K562 (cell line): ENCODE measurements at regions not wholly inside any gene's neighbourhood (a gene's known extent, or its start where the extent isn't known, plus 50 kb on each side); places are given as distances from the start of the nearest gene placed in this dataset.

Source experiments
- ATAC-seq: fragments of 200-7000 bp; cut with Tn5 transposase; 3 replicates; pipeline ENCODE4 v1.9.1; 2020; ENCODE audit warnings: moderate library complexity
- BruUV-seq: library from RNA; stranded (reverse); fragments of 400-500 nt; replicated peaks from 2 replicates; lab custom pipeline; 2021; lab: Mats Ljungman, UMichigan
- CTCF ChIA-PET: fragments of 300-600 bp; formaldehyde crosslinking; extraction: SDS; loops from one replicate; lab custom pipeline; 2021; ENCODE audit warnings: low intra/inter-chr PET ratio; lab: Yijun Ruan, JAX
- POLR2A ChIA-PET: fragments of 300-600, 350-650 bp; sonication (Branson Sonifier 250); formaldehyde crosslinking; extraction: SDS; loops from one replicate; lab custom pipeline; 2021; ENCODE audit warnings: antibody characterized with exemption, inconsistent platforms; lab: Yijun Ruan, JAX
- DNase-seq, 4 experiments: peaks; one replicate each; pipeline versions ENCODE4 v3.0.0 to v3.0.0-alpha.2; 2011 to 2018; ENCODE audit warnings: low spot score in 3 of 4, mixed read lengths in 3 of 4; ENCODE audit errors: extremely low read depth in 1 of 4
- FAIRE-seq: peaks from 2 replicates; lab custom pipeline; 2011; peaks lifted over from hg19 to GRCh38; lab: Jason Lieb, UNC
- H2AFZ ChIP-seq: 2 replicates; pipeline ENCODE4 v1.6.0; 2011; ENCODE audit warnings: low read depth, low read length, control low read depth, inconsistent platforms
- H3K27ac ChIP-seq: fragments of 200-600 bp; 3 replicates; pipeline ENCODE4 v1.8.0; 2011; ENCODE audit warnings: low read depth, mild to moderate bottlenecking, control low read depth, inconsistent platforms, low read length, moderate library complexity, mixed read lengths; ENCODE audit errors: extremely low read depth
- H3K27me3 ChIP-seq, 2 experiments: fragments of 300-600 bp in 1 of 2; 2 replicates in 1 of 2; 3 replicates in 1 of 2; pipeline versions ENCODE4 v1.6.0 to v1.8.0; 2011; ENCODE audit warnings: inconsistent platforms in 2 of 2, low read length in 2 of 2, mild to moderate bottlenecking in 1 of 2, mixed read lengths in 1 of 2, moderate library complexity in 1 of 2; ENCODE audit not compliant: control insufficient read depth in 2 of 2, insufficient read depth in 2 of 2
- H3K36me3 ChIP-seq: fragments of 300-600 bp; 3 replicates; pipeline ENCODE4 v1.8.0; 2011; ENCODE audit warnings: mild to moderate bottlenecking, low read length, inconsistent platforms; ENCODE audit not compliant: control insufficient read depth, insufficient read depth
- H3K4me1 ChIP-seq, 2 experiments: fragments of 200-600 bp in 1 of 2; replicated peaks in 1 of 2; 2 replicates in 1 of 2; 3 replicates in 1 of 2; pipeline versions ENCODE4 v1.5.1 to v1.8.0; 2011; ENCODE audit warnings: inconsistent platforms in 2 of 2, low read length in 2 of 2, mild to moderate bottlenecking in 1 of 2, mixed read lengths in 1 of 2, moderate library complexity in 1 of 2; ENCODE audit not compliant: control insufficient read depth in 2 of 2, insufficient read depth in 2 of 2
- H3K4me2 ChIP-seq: 2 replicates; pipeline ENCODE4 v1.6.1; 2011; ENCODE audit warnings: low read length, control low read depth, inconsistent platforms, mixed read lengths; ENCODE audit not compliant: insufficient read depth
- H3K4me3 ChIP-seq: fragments of 200-600 bp; sonication (generic), shearing (Covaris generic); 2 replicates; pipeline ENCODE4 v1.5.1; 2016; ENCODE audit warnings: control low read depth, inconsistent platforms
- H3K79me2 ChIP-seq: fragments of 200-600 bp; 3 replicates; pipeline ENCODE4 v1.8.0; 2011; ENCODE audit warnings: low read length, inconsistent platforms; ENCODE audit not compliant: control insufficient read depth, insufficient read depth
- H3K9ac ChIP-seq, 2 experiments: 2 replicates each; pipeline versions ENCODE4 v1.6.0 to v1.6.1; 2011; ENCODE audit warnings: low read depth in 2 of 2, low read length in 2 of 2, control low read depth in 1 of 2, inconsistent platforms in 1 of 2, mild to moderate bottlenecking in 1 of 2, mixed read lengths in 1 of 2; ENCODE audit not compliant: insufficient read depth in 1 of 2
- H3K9me1 ChIP-seq: one replicate; pipeline ENCODE4 v1.6.0; 2011; ENCODE audit warnings: inconsistent platforms, mild to moderate bottlenecking, low read length, moderate library complexity; ENCODE audit not compliant: control insufficient read depth, insufficient read depth
- H3K9me3 ChIP-seq: replicated peaks from 2 replicates; pipeline ENCODE4 v1.5.1; 2011; ENCODE audit warnings: low read depth, low read length, inconsistent platforms; ENCODE audit not compliant: control insufficient read depth, insufficient read depth
- H4K20me1 ChIP-seq: replicated peaks from 2 replicates; pipeline ENCODE4 v1.6.1; 2011; ENCODE audit warnings: low read length, inconsistent platforms, mixed read lengths; ENCODE audit not compliant: control insufficient read depth, insufficient read depth
- ATF1 ChIP-seq, 2 experiments: fragments of 450-650 bp in 1 of 2; IDR thresholded peaks; 2 replicates each; pipeline ENCODE4 v1.6.1; 2016; ENCODE audit warnings: missing compliant biosample characterization in 1 of 2, missing genetic modification characterization in 1 of 2
- BCL6 ChIP-seq: fragments of 250-450 bp; sonication (Bioruptor Pico); IDR thresholded peaks from 2 replicates; pipeline ENCODE4 v1.4.0; 2020
- CCAR2 ChIP-seq: fragments of 200-400 bp; formaldehyde crosslinking; IDR thresholded peaks from 2 replicates; pipeline ENCODE4 v1.6.1; 2017; ENCODE audit warnings: mild to moderate bottlenecking, low read depth, low read length
- CSDE1 ChIP-seq, 2 experiments: fragments of 450-650 bp; IDR thresholded peaks; 2 replicates each; pipeline ENCODE4 v1.6.1; 2016; ENCODE audit warnings: mild to moderate bottlenecking in 1 of 2
- KDM2B ChIP-seq: fragments of 250-450 bp; sonication (Bioruptor Pico); IDR thresholded peaks from 2 replicates; pipeline ENCODE4 v1.8.0; 2021; ENCODE audit warnings: mild to moderate bottlenecking, moderate library complexity
- MTA3 ChIP-seq: fragments of 450-650 bp; formaldehyde crosslinking; IDR thresholded peaks from 2 replicates; pipeline ENCODE4 v1.6.1; 2017; ENCODE audit warnings: mild to moderate bottlenecking, borderline replicate concordance
- POLR2H ChIP-seq: IDR thresholded peaks from 2 replicates; pipeline ENCODE4 v1.6.1; 2016; ENCODE audit warnings: missing genetic modification characterization, low read depth, mild to moderate bottlenecking, control low read depth, missing compliant biosample characterization, moderate library complexity
- POU5F1 ChIP-seq: fragments of 150-350 bp; IDR thresholded peaks from 2 replicates; pipeline ENCODE4 v1.6.1; 2014; ENCODE audit warnings: borderline replicate concordance, low read length, low read depth, mild to moderate bottlenecking; ENCODE audit not compliant: partially characterized antibody
- RBM34 ChIP-seq: fragments of 200-400 bp; formaldehyde crosslinking; IDR thresholded peaks from 2 replicates; pipeline ENCODE4 v1.6.1; 2018; ENCODE audit warnings: low read length, borderline replicate concordance; ENCODE audit not compliant: insufficient read depth
- SMC3 ChIP-seq: conservative IDR thresholded peaks from 2 replicates; pipeline ENCODE4 v1.6.1; 2011; ENCODE audit warnings: low read depth, low read length, improper control_type of control experiment; ENCODE audit not compliant: insufficient read depth
- TAF9B ChIP-seq: fragments of 450-650 bp; IDR thresholded peaks from 2 replicates; pipeline ENCODE4 v1.6.1; 2018; ENCODE audit warnings: mild to moderate bottlenecking; ENCODE audit not compliant: partially characterized antibody
- TBL1XR1 ChIP-seq, 2 experiments: IDR thresholded peaks; 2 replicates each; pipeline ENCODE4 v1.6.1; 2012; ENCODE audit warnings: improper control_type of control experiment in 2 of 2, low read length in 2 of 2, mild to moderate bottlenecking in 1 of 2
- TCFL5 ChIP-seq: fragments of 250-450 bp; sonication (Bioruptor Pico); conservative IDR thresholded peaks from 2 replicates; pipeline ENCODE4 v1.6.1; 2021; ENCODE audit warnings: mild to moderate bottlenecking, moderate library complexity, matching md5 sums
- ZNF224 ChIP-seq: sonication (generic); formaldehyde crosslinking; IDR thresholded peaks from 2 replicates; pipeline ENCODE4 v1.8.0; 2022; ENCODE audit warnings: mild to moderate bottlenecking, missing genetic modification reagents
- ZNF444 ChIP-seq: fragments of 250-450 bp; sonication (Bioruptor Pico); IDR thresholded peaks from 2 replicates; pipeline ENCODE4 v1.4.0; 2020; ENCODE audit warnings: mild to moderate bottlenecking, moderate library complexity
- ZNF764 ChIP-seq: fragments of 250-450 bp; sonication (Bioruptor Pico); IDR thresholded peaks from 2 replicates; pipeline ENCODE4 v1.4.0; 2020; ENCODE audit warnings: low read depth, mild to moderate bottlenecking, moderate library complexity
- ZNF766 ChIP-seq: fragments of 200-800 bp; sonication (Bioruptor generic); conservative IDR thresholded peaks from 2 replicates; pipeline ENCODE4 v1.6.1; 2016; ENCODE audit warnings: missing genetic modification characterization, missing compliant biosample characterization
- WGBS: fragments of 100-300 bp; shearing (Covaris generic); methylation state at CpG from one replicate; pipeline ENCODE4 v1.1.6; 2016; ENCODE audit warnings: low coverage, mixed read lengths; ENCODE audit not compliant: insufficient coverage; ENCODE audit errors: missing lambda C conversion rate; 5-methylcytosine and 5-hydroxymethylcytosine counted together
- in situ Hi-C: fragments of 300-500 bp; cut with MboI; formaldehyde crosslinking; loops from 4 replicates; pipeline ENCODE4 v1.15.0; 2018; ENCODE audit warnings: inconsistent platforms, mixed read lengths
- intact Hi-C: fragments of 100-400 bp; cut with micrococcal nuclease; formaldehyde crosslinking; loops from 2 replicates; pipeline ENCODE4 v1.14.2; 2022
- TF ChIP-seq, protein P1 (sequence below): fragments of 250-450 bp; sonication (Bioruptor Pico); IDR thresholded peaks from 2 replicates; pipeline ENCODE4 v1.6.1; 2021; ENCODE audit warnings: mild to moderate bottlenecking
- TF ChIP-seq, protein P2 (sequence below): IDR thresholded peaks from 2 replicates; pipeline ENCODE4 v1.6.1; 2014; ENCODE audit warnings: antibody characterized with exemption
- TF ChIP-seq, protein P3 (sequence below), 2 experiments: fragments of 450-650 bp in 1 of 2; sonication (generic) in 1 of 2; formaldehyde crosslinking in 1 of 2; IDR thresholded peaks in 1 of 2; conservative IDR thresholded peaks in 1 of 2; 2 replicates each; pipeline versions ENCODE4 v1.6.1 to v1.8.1; 2016 to 2023; ENCODE audit warnings: mild to moderate bottlenecking in 2 of 2, moderate library complexity in 2 of 2, inconsistent platforms in 1 of 2, missing genetic modification reagents in 1 of 2

- TF ChIP-seq ATF1 (CRISPR knock-in tag; IDR thresholded peaks at IDR 0.05) (no peak), ATF1 (tag; IDR thresholded peaks at IDR 0.05) (no peak), CCAR2 (no peak), ZNF764 (CRISPR knock-in tag) (no peak), RBM34 (no peak), TBL1XR1 (IDR thresholded peaks at IDR 0.05; ENCODE audit: low read length in 2 of 2) (no peak), TAF9B (no peak), KDM2B (CRISPR knock-in tag) (no peak), BCL6 (no peak)
- TF ChIP-seq, protein P1, sequence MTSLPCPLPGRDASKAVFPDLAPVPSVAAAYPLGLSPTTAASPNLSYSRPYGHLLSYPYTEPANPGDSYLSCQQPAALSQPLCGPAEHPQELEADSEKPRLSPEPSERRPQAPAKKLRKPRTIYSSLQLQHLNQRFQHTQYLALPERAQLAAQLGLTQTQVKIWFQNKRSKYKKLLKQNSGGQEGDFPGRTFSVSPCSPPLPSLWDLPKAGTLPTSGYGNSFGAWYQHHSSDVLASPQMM (CRISPR knock-in tag): no peak
- TF ChIP-seq, protein P2, sequence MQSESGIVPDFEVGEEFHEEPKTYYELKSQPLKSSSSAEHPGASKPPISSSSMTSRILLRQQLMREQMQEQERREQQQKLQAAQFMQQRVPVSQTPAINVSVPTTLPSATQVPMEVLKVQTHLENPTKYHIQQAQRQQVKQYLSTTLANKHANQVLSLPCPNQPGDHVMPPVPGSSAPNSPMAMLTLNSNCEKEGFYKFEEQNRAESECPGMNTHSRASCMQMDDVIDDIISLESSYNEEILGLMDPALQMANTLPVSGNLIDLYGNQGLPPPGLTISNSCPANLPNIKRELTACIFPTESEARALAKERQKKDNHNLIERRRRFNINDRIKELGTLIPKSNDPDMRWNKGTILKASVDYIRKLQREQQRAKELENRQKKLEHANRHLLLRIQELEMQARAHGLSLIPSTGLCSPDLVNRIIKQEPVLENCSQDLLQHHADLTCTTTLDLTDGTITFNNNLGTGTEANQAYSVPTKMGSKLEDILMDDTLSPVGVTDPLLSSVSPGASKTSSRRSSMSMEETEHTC: no peak
Measured at GRCh38 chr6:8642854-8643253, 207.5 kb upstream of the SLC35B3 start (continued).

- Histone ChIP-seq H3K9ac (no peak overlapping the region), H3K27me3 (no peaks in the 10 kb centered on the region), H3K79me2 (no peaks in the 10 kb centered on the region), H3K4me2 (no peak overlapping the region), H3K9me1 (no peaks in the 10 kb centered on the region), H2AFZ (no peak overlapping the region), H3K27ac (no peak overlapping the region), H3K4me3 (no peak overlapping the region), H3K36me3 (no peaks in the 10 kb centered on the region), H3K9me3 (no peaks in the 10 kb centered on the region; the same call in none of the 2 replicates), H3K4me1 (no peaks in the 10 kb centered on the region), H4K20me1 (no peaks in the 10 kb centered on the region)
- TF ChIP-seq CSDE1 (IDR thresholded peaks at IDR 0.05): no peak
- TF ChIP-seq SMC3: no peak
- TF ChIP-seq MTA3: no peak
- no peak for TF ChIP-seq ZNF444 (CRISPR knock-in tag)
- no peak for TF ChIP-seq POLR2H (tag)
- TF ChIP-seq ZNF766: no peak
- TF ChIP-seq POU5F1: no peak
- TF ChIP-seq ZNF224 (CRISPR knock-in tag): no peak
- TF ChIP-seq, protein P3, sequence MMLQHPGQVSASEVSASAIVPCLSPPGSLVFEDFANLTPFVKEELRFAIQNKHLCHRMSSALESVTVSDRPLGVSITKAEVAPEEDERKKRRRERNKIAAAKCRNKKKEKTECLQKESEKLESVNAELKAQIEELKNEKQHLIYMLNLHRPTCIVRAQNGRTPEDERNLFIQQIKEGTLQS (IDR thresholded peaks at IDR 0.05): no peak
- TF ChIP-seq, protein P3 (CRISPR knock-in tag; conservative IDR thresholded peaks at IDR 0.05): no peak
- no peak for TF ChIP-seq TCFL5
- intact Hi-C loops (no loop called here), in situ Hi-C loops (no loop called here)
- DNase-seq: no peak
- ATAC-seq: no peak
- WGBS: 0% methylated on average over 3 of the region's 3 CpGs
- BruUV-seq: no TSS peak
- POLR2A ChIA-PET: no interaction called here
- no peak for FAIRE-seq
- CTCF ChIA-PET: no interaction called here
Measured at GRCh38 chr6:8642131-8642530, 206.8 kb upstream of the SLC35B3 start.
